Uterus (tissue), 3 donors: ENCODE measurements at regions not wholly inside any gene's neighbourhood (a gene's known extent, or its start where the extent isn't known, plus 50 kb on each side); places are given as distances from the start of the nearest gene placed in this dataset.

Experiments
- DNase-seq, 2 donors: peaks; one replicate each; pipeline ENCODE4 v3.0.0-alpha.2; 2019 to 2020
- H3K27ac ChIP-seq, 2 donors: fragments of 200-600 bp; sonication (generic); 1 replicate in 1 of 2; 2 replicates in 1 of 2; pipeline ENCODE4 v1.5.1; 2016 to 2018
- H3K27me3 ChIP-seq, 2 donors: fragments of 200-600 bp; sonication (generic); one replicate each; pipeline ENCODE4 v1.5.1; 2018 to 2019; ENCODE audit warnings: control low read depth in 1 of 2
- H3K36me3 ChIP-seq, 2 donors: fragments of 200-600 bp; sonication (generic); one replicate each; pipeline ENCODE4 v1.5.1; 2019; ENCODE audit warnings: control low read depth in 1 of 2
- H3K4me1 ChIP-seq, 2 donors: fragments of 200-600 bp; sonication (generic); one replicate each; pipeline ENCODE4 v1.5.1; 2018 to 2019; ENCODE audit warnings: control low read depth in 1 of 2
- H3K4me3 ChIP-seq, 2 donors: fragments of 200-600 bp; sonication (generic); 1 replicate in 1 of 2; 2 replicates in 1 of 2; pipeline ENCODE4 v1.5.1; 2018 to 2019; ENCODE audit warnings: mild to moderate bottlenecking in 1 of 2
- H3K9me3 ChIP-seq, 2 donors: fragments of 200-600 bp; sonication (generic); one replicate each; pipeline ENCODE4 v1.5.1; 2019; ENCODE audit warnings: control low read depth in 1 of 2
- POLR2A ChIP-seq, 2 donors: fragments of 450-650 bp; IDR thresholded peaks; one replicate each; pipeline ENCODE4 v1.6.1; 2016; ENCODE audit warnings: antibody characterized with exemption in 2 of 2, mild to moderate bottlenecking in 1 of 2, moderate library complexity in 1 of 2
- intact Hi-C: fragments of 100-400 bp; cut with DNase I; formaldehyde crosslinking; loops from one replicate; pipeline ENCODE4 v1.15.1; 2023; ENCODE audit warnings: low total_unique reads
- TF ChIP-seq, protein P1 (sequence below), 4 experiments: fragments of 200-600 bp in 2 of 4; fragments of 450-650 bp in 2 of 4; sonication (generic) in 2 of 4; IDR thresholded peaks; one replicate each; pipeline ENCODE4 v1.5.1; 2016 to 2019; ENCODE audit warnings: antibody characterized with exemption in 4 of 4, mild to moderate bottlenecking in 2 of 4, moderate library complexity in 1 of 4
- donor health status: DM: yes; HTN: yes; CAD: no.

DNA sequence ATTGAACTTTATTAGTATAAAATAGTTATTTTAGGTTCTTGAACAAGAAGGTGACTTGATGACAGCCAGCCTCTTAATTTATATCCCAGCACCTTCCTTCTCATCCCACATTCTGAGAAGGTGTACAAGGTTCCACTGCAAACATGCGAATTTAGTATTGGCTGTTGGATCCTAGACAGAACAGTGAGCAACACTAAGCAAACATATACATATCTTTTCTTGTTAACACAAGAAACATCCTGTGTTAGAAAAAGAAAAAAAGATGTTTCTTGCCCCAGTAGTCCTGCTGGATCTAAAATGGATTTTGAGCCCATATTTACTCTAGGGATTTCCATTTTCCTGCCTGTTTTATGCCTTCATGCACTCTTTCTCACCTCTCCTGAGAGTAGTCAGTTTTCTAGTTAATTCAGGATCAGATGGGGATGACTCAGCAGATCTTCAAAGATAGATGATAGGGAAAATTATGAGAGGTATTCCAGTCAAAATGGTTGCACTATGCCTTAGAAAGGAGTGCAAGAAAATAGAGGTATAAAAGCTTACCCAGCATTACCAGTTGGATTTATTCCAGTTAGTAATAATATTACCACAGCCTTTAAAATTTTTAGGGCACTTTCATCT, 336.5 kb downstream of the MEIS1 start:
- DNase-seq = no peak
- Histone ChIP-seq H3K27ac (no peak overlapping the region), H3K4me1 (no peaks in the 10 kb centered on the region), H3K9me3 (no peaks in the 10 kb centered on the region), H3K36me3 (no peaks in the 10 kb centered on the region), H3K27me3 (no peaks in the 10 kb centered on the region), H3K4me3 (no peak overlapping the region)
- TF ChIP-seq, protein P1, sequence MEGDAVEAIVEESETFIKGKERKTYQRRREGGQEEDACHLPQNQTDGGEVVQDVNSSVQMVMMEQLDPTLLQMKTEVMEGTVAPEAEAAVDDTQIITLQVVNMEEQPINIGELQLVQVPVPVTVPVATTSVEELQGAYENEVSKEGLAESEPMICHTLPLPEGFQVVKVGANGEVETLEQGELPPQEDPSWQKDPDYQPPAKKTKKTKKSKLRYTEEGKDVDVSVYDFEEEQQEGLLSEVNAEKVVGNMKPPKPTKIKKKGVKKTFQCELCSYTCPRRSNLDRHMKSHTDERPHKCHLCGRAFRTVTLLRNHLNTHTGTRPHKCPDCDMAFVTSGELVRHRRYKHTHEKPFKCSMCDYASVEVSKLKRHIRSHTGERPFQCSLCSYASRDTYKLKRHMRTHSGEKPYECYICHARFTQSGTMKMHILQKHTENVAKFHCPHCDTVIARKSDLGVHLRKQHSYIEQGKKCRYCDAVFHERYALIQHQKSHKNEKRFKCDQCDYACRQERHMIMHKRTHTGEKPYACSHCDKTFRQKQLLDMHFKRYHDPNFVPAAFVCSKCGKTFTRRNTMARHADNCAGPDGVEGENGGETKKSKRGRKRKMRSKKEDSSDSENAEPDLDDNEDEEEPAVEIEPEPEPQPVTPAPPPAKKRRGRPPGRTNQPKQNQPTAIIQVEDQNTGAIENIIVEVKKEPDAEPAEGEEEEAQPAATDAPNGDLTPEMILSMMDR (IDR thresholded peaks at IDR 0.05) = no peak
- no peak for TF ChIP-seq POLR2A (IDR thresholded peaks at IDR 0.05)
- intact Hi-C loops = no loop called here

DNA sequence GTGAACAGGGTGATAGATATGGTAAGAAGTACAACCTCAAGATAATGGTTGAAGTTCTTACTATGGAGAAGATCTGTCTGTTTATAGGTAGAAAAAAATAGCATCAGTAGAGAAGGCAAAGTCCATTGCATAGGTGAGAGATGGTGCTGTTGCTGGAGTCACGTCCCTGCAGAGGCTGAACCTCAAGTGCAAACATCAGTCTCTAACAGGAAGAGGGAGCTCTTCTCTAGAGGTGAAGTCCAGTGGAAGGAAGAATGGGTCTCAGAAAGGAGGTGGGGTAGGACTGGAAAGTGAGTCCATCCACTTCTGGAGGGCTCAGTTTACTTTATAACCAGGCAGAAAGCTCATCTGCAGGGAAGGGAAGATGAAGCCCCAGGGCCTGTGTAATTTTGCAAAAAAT, 337.7 kb downstream of the MEIS1 start:
- H3K36me3 ChIP-seq = no peaks in the 10 kb centered on the region
- H3K4me3 ChIP-seq = no peak overlapping the region
- no peaks in the 10 kb centered on the region for H3K9me3 ChIP-seq
- H3K27ac ChIP-seq = no peak overlapping the region
- intact Hi-C loops = no loop called here
- H3K4me1 ChIP-seq = no peaks in the 10 kb centered on the region
- TF ChIP-seq, protein P1 (IDR thresholded peaks at IDR 0.05) = no peak
- TF ChIP-seq POLR2A (IDR thresholded peaks at IDR 0.05) = no peak
- no peak for DNase-seq
- no peaks in the 10 kb centered on the region for H3K27me3 ChIP-seq

DNA sequence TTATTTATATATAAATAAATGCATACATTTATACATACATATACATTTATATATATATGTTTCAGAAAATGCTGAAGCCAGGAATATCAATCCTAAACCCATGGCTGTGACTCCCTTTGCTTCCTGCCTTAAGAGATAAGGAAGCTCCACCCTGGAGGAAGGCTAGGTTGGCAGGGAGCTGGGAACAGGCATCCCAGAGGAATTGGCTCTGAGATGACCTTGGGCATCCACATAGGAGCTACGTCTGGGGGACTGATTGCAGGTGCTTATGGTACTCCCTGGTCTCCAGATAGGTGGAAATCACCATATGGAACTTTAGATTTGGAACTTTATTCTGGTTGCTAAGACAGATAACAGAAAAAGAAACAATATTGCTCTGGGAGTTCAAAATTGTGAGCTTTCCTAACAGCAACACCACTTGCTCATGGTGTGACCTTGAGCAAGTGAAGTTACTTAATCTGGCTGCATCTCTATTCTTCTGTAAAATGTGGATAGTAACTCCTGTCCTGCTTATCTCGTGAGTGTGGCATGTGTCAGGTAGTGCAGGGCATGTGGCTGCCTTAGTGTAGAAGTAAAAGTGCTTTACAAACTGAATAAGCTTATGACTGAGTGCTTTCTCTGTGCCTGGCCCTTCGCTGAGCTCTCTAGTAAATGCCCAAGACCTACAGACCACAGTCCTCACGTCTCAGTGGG, 341.0 kb downstream of the MEIS1 start:
- no peaks in the 10 kb centered on the region for H3K27me3 ChIP-seq
- no peaks in the 10 kb centered on the region for H3K4me1 ChIP-seq
- no peak for TF ChIP-seq POLR2A (IDR thresholded peaks at IDR 0.05)
- TF ChIP-seq, protein P1 (IDR thresholded peaks at IDR 0.05) = no peak
- H3K9me3 ChIP-seq = no peaks in the 10 kb centered on the region
- intact Hi-C loops = no loop called here
- no peaks in the 10 kb centered on the region for H3K36me3 ChIP-seq
- no peak overlapping the region for H3K4me3 ChIP-seq
- DNase-seq = peak in 1 of 2 donors; percentile 32
- H3K27ac ChIP-seq = peak overlapping the region; percentile 19 to 36

DNA sequence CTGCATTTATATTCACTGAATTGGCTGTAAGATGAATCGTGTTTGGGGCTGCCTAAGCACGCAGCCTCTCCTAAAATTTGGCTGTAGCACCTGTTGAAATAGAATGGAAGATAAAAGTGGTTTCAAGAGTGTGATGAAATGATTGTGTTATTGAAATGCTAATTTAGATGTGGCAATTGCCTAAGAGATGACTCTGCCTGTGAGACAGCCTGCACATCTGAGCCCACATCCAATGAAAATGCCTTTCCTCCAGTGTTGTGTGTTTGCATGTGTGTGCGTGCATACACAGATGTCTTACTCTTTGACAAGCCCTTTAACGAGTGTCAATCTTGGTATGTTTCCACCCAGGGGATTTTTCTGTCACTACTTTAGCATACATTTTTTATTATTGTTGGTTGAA, 346.9 kb downstream of the MEIS1 start:
- intact Hi-C loops = no loop called here
- Histone ChIP-seq H3K4me3 (no peak overlapping the region), H3K27ac (peak overlapping the region in 1 of 2 donors; percentile 63), H3K4me1 (no peaks in the 10 kb centered on the region), H3K9me3 (no peaks in the 10 kb centered on the region), H3K36me3 (no peaks in the 10 kb centered on the region), H3K27me3 (no peaks in the 10 kb centered on the region)
- DNase-seq = no peak
- TF ChIP-seq POLR2A (IDR thresholded peaks at IDR 0.05) = no peak
- TF ChIP-seq, protein P1 (IDR thresholded peaks at IDR 0.05) = no peak

DNA sequence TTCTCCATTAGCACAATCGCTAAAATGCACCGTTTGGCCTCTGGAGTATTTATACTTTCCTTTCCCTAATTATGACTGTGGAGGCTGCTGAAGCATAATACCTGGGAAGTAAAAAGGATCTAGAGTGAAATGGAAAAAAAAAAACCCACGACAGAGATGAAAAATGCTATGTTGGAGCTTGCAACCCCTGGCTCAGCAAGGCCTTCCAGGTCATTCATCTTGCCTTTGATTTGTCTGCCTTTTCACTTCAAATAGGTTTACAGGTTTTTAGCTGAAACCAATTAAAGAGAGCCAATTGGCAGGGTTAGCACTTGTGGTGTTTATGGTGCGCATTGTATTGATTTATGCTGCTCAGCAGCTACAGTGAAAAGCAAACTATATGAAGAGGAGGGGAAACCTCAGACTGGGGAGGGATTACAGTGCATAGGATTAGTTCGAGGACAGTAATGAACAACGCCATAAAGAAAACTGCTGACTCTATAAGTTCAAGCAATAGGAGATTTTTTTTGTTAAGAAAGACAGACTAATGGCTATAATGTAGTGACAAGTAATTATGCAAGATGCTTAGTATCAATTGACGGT, 347.9 kb downstream of the MEIS1 start:
- no peak for DNase-seq
- Histone ChIP-seq H3K27me3 (no peaks in the 10 kb centered on the region), H3K4me3 (no peak overlapping the region), H3K27ac (no peak overlapping the region), H3K36me3 (no peaks in the 10 kb centered on the region), H3K4me1 (no peaks in the 10 kb centered on the region), H3K9me3 (no peaks in the 10 kb centered on the region)
- TF ChIP-seq POLR2A (IDR thresholded peaks at IDR 0.05) = no peak
- TF ChIP-seq, protein P1 (IDR thresholded peaks at IDR 0.05) = no peak
- intact Hi-C loops = no loop called here
